ENCODE measurements at regions not wholly inside any gene's neighbourhood (a gene's known extent, or its start where the extent isn't known, plus 50 kb on each side); places are given as distances from the start of the nearest gene placed in this dataset.

DNA sequence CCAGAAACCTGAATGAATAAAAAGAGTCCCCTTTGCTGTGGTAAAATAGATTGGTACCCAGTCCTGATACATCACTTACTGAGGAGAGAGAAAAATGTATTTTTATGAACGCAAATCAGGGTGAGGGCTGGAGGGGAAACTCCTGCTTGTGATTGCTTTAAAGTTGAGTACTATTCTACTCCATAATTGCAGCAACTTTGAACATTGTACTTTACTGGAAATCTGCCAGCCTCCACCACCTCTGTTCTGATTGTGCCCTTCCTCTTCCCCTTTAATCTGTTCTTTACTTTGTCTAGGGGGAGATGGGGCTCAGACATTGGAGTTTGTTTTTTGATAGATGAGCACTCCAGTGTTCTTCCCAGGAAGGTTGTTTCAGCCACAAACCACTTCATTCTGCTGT, 81.9 kb downstream of the C3orf38 start:
- intact Hi-C loops (cut with DNase I; ENCODE audit: low total_unique reads), result no loop called here
- DNase-seq (ENCODE audit: low spot score in 2 of 2), result no peak
- no peak for TF ChIP-seq POLR2AphosphoS5 (IDR thresholded peaks at IDR 0.05)
- TF ChIP-seq, protein P1, sequence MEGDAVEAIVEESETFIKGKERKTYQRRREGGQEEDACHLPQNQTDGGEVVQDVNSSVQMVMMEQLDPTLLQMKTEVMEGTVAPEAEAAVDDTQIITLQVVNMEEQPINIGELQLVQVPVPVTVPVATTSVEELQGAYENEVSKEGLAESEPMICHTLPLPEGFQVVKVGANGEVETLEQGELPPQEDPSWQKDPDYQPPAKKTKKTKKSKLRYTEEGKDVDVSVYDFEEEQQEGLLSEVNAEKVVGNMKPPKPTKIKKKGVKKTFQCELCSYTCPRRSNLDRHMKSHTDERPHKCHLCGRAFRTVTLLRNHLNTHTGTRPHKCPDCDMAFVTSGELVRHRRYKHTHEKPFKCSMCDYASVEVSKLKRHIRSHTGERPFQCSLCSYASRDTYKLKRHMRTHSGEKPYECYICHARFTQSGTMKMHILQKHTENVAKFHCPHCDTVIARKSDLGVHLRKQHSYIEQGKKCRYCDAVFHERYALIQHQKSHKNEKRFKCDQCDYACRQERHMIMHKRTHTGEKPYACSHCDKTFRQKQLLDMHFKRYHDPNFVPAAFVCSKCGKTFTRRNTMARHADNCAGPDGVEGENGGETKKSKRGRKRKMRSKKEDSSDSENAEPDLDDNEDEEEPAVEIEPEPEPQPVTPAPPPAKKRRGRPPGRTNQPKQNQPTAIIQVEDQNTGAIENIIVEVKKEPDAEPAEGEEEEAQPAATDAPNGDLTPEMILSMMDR (IDR thresholded peaks at IDR 0.05), result no peak
- no peak for TF ChIP-seq POLR2A (IDR thresholded peaks at IDR 0.05)
- H3K9me3 ChIP-seq, result no peaks in the 10 kb centered on the region
- no peak overlapping the region for H3K4me3 ChIP-seq
- no peaks in the 10 kb centered on the region for H3K4me1 ChIP-seq
- no peak overlapping the region for H3K27ac ChIP-seq
- no peaks in the 10 kb centered on the region for H3K27me3 ChIP-seq
- H3K36me3 ChIP-seq, result no peaks in the 10 kb centered on the region

DNA sequence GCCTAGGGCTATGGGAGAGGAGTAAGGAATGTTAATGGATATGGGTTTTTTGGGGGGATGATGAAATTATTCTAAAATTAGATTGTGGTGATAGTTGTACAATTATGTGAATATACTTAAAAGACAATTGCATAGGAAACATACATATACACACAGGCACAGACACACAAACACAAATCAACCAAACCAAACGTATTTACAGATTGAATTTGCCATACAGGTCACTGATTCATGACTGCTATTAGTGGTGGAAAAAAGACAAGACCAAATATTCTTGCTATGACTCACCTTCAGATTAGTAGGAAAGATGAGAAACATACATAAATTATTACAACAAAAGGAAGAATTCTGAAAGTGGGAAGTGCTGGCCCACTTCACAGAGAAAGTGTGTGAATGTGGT, 85.3 kb downstream of the C3orf38 start:
- intact Hi-C loops (cut with DNase I; ENCODE audit: low total_unique reads), result no loop called here
- Histone ChIP-seq H3K4me1 (no peaks in the 10 kb centered on the region), H3K27ac (no peak overlapping the region), H3K36me3 (no peaks in the 10 kb centered on the region), H3K9me3 (no peaks in the 10 kb centered on the region), H3K4me3 (no peak overlapping the region), H3K27me3 (no peaks in the 10 kb centered on the region)
- DNase-seq (ENCODE audit: low spot score in 2 of 2), result no peak
- TF ChIP-seq POLR2A (IDR thresholded peaks at IDR 0.05), result no peak
- TF ChIP-seq, protein P1 (IDR thresholded peaks at IDR 0.05), result no peak
- TF ChIP-seq POLR2AphosphoS5 (IDR thresholded peaks at IDR 0.05), result no peak

DNA sequence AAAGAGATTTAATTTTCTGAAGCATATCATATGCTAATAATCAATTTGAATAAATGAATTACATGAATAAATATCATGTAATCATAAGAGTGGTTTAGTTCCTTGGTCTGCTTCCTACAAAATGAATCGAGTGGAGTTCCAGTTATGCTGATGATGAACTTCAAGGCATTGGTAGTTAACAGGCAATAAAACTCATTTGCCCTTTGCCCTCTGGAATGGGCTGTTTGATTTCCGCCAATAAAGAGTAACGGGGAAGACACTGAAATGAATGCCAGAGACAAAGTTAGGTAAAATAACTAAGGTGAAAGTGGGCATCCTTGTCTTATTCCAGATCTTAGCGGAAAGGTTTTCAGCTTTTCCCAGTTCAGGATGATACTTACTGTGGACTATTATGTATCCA, 90.1 kb downstream of the C3orf38 start:
- TF ChIP-seq POLR2A (IDR thresholded peaks at IDR 0.05) (no peak), POLR2AphosphoS5 (IDR thresholded peaks at IDR 0.05) (no peak)
- TF ChIP-seq, protein P1 (IDR thresholded peaks at IDR 0.05), result no peak
- H3K4me3 ChIP-seq, result no peak overlapping the region
- DNase-seq (ENCODE audit: low spot score in 2 of 2), result no peak
- peaks cover 4 to 6% of the 10 kb centered on the region in 2 donors for H3K9me3 ChIP-seq
- H3K27ac ChIP-seq, result no peak overlapping the region
- H3K36me3 ChIP-seq, result no peaks in the 10 kb centered on the region
- H3K4me1 ChIP-seq, result no peaks in the 10 kb centered on the region
- no peaks in the 10 kb centered on the region for H3K27me3 ChIP-seq
- intact Hi-C loops (cut with DNase I; ENCODE audit: low total_unique reads), result no loop called here

DNA sequence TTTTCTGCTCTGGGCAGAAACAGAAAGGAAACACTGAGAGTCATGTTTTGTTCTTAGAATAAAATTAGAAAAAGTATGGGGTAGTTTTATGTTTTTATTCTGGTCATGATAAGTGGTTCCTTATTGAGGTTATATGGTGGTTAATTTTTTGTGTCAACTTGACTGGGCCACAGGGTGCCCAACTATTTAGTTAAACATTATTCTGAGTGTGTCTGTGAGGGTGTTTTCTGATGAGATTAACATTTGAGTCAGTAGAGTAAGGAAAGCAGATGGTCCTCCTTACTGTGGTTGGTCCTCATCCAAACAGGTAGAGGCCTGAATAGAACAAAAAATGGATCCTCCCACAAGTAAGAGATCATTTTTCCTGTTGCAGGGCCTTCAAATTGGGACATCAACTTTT, 98.9 kb downstream of the C3orf38 start:
- no peak for DNase-seq (ENCODE audit: low spot score in 2 of 2)
- H3K36me3 ChIP-seq, result no peaks in the 10 kb centered on the region
- no peak overlapping the region for H3K4me3 ChIP-seq
- no peaks in the 10 kb centered on the region for H3K4me1 ChIP-seq
- H3K27ac ChIP-seq, result no peak overlapping the region
- TF ChIP-seq POLR2A (IDR thresholded peaks at IDR 0.05), result no peak
- no peak for TF ChIP-seq POLR2AphosphoS5 (IDR thresholded peaks at IDR 0.05)
- TF ChIP-seq, protein P1 (IDR thresholded peaks at IDR 0.05), result no peak
- H3K27me3 ChIP-seq, result no peaks in the 10 kb centered on the region
- peaks cover 4 to 6% of the 10 kb centered on the region in 2 donors for H3K9me3 ChIP-seq
- intact Hi-C loops (cut with DNase I; ENCODE audit: low total_unique reads), result no loop called here

DNA sequence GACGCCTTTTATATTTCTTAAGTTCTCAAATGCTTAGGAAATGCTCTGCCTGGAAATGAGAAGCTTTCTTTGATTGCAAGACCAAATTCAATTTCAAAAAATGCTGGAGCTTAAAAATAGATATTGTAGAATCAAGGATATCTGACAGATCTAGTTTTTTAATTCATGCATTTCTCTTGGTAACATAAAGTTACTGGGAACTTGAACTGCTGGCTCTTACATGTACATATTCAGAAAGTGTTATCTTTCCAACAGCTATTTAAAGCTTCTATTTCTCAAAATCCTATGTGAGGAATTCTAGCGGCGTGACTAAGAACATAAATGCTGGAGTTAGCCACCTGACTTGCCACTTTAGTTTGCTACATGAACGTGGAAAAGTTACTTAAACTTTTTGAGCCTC, 109.3 kb downstream of the C3orf38 start:
- H3K27ac ChIP-seq, result no peak overlapping the region
- H3K9me3 ChIP-seq, result no peaks in the 10 kb centered on the region
- intact Hi-C loops (cut with DNase I; ENCODE audit: low total_unique reads), result loop anchor here (10.0 kb wide), 1 partner anchor 884 kb away; no protein-coding TSS in a partner anchor
- TF ChIP-seq POLR2A (IDR thresholded peaks at IDR 0.05) (no peak), POLR2AphosphoS5 (IDR thresholded peaks at IDR 0.05) (no peak)
- TF ChIP-seq, protein P1 (IDR thresholded peaks at IDR 0.05), result no peak
- H3K4me3 ChIP-seq, result no peak overlapping the region
- no peaks in the 10 kb centered on the region for H3K27me3 ChIP-seq
- DNase-seq (ENCODE audit: low spot score in 2 of 2), result no peak
- no peaks in the 10 kb centered on the region for H3K36me3 ChIP-seq
- H3K4me1 ChIP-seq, result no peaks in the 10 kb centered on the region

Data from breast epithelium (tissue), 4 donors.